Left renal cortex interstitium (tissue), 4 donors: ENCODE measurements at regions not wholly inside any gene's neighbourhood (a gene's known extent, or its start where the extent isn't known, plus 50 kb on each side); places are given as distances from the start of the nearest gene placed in this dataset.
"Not testable (repeated sequence)": the region's sequence is repeated elsewhere in the genome, so short reads cannot be mapped to it uniquely, and the experiment has no call there.

Source experiments
- DNase-seq, 4 donors: peaks; one replicate each; pipeline ENCODE4 v3.0.0-alpha.2; 2013; ENCODE audit warnings: low read depth in 4 of 4, low spot score in 2 of 4, missing footprints in 1 of 4

- no peak for DNase-seq
Measured at GRCh38 chrX:151042842-151043241, 59.7 kb downstream of the HMGB3 start.

GRCh38 chrX:151066373-151066772, 83.2 kb downstream of the HMGB3 start:
- DNase-seq: not testable (repeated sequence)

GRCh38 chrX:151073767-151074166, 90.6 kb downstream of the HMGB3 start:
- no peak for DNase-seq

- no peak for DNase-seq
Measured at GRCh38 chrX:151081016-151081415, 95.4 kb upstream of the GPR50 start.

- peak in 2 of 4 donors; percentile 27 to 34 for DNase-seq
Measured at GRCh38 chrX:151082077-151082948, 94.1 kb upstream of the GPR50 start.

GRCh38 chrX:151084454-151084853, 91.9 kb upstream of the GPR50 start:
- DNase-seq: no peak

- DNase-seq: no peak
Measured at GRCh38 chrX:151085207-151085606, 91.2 kb upstream of the GPR50 start.

- DNase-seq: no peak
Measured at GRCh38 chrX:151088221-151088620, 88.2 kb upstream of the GPR50 start.

GRCh38 chrX:151099001-151099400, 77.4 kb upstream of the GPR50 start:
- DNase-seq: no peak

- no peak for DNase-seq
Measured at GRCh38 chrX:151100799-151101198, 75.6 kb upstream of the GPR50 start.

- DNase-seq: not testable (repeated sequence)
Measured at GRCh38 chrX:151113200-151113599, 63.2 kb upstream of the GPR50 start.
